ENCODE measurements at regions not wholly inside any gene's neighbourhood (a gene's known extent, or its start where the extent isn't known, plus 50 kb on each side); places are given as distances from the start of the nearest gene placed in this dataset.

GRCh38 chr10:121236621-121237020, 361.6 kb downstream of the FGFR2 start:
- TF ChIP-seq POLR2AphosphoS5 (IDR thresholded peaks at IDR 0.05) (no peak), CTCF (IDR thresholded peaks at IDR 0.05) (no peak), POLR2A (IDR thresholded peaks at IDR 0.05) (no peak)

All from gastroesophageal sphincter (tissue), 3 donors.